GM19467 (cell line): ENCODE measurements at regions not wholly inside any gene's neighbourhood (a gene's known extent, or its start where the extent isn't known, plus 50 kb on each side); places are given as distances from the start of the nearest gene placed in this dataset.
A peak's percentile ranks its signal among the peaks of the same experiment; 100 is the strongest.

Experiments
- ATAC-seq: cut with Tn5 transposase; IDR thresholded peaks from one replicate; pipeline ENCODE4 v1.9.1; 2021; ENCODE audit warnings: mild to moderate bottlenecking, moderate library complexity; ENCODE audit not compliant: unreplicated experiment

DNA sequence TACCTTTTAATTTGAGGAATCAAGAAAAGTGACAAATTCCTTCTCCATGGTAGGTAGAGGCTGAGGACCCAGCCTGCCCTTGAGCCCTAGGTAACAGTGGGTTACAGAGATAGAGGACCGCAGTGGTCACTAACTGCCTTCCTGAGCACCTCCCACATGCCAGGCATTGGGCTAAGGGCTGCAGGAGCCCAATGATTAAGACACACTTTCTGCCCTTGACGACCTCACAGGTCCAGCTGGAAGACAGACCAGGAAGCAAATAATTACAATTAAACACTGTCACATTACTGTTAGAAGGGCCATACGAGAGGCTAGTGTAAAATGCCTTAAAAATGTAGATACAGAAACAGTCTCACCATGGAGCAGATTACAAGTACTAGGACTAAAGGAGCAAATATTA, 156.8 kb upstream of the NFE2L3 start:
- no peak for ATAC-seq

DNA sequence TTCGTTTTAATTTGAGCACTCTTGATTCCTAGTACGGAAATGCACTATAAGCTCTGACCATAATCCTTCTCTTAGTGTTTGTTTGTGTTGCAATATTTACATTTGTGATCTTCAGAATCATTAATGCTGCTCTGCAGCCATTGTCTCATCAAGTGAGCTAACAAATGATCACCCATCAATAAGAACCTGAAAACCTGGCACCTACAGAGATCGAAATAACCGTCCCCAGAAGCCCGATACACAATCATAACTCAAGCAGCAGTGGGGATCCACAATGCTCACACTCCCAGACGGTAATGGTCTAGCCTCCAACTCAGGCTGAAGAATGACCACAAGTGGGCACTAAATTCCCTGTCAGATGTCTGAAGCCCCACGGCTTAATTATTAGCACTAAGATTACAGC, 156.0 kb upstream of the NFE2L3 start:
- ATAC-seq = no peak

DNA sequence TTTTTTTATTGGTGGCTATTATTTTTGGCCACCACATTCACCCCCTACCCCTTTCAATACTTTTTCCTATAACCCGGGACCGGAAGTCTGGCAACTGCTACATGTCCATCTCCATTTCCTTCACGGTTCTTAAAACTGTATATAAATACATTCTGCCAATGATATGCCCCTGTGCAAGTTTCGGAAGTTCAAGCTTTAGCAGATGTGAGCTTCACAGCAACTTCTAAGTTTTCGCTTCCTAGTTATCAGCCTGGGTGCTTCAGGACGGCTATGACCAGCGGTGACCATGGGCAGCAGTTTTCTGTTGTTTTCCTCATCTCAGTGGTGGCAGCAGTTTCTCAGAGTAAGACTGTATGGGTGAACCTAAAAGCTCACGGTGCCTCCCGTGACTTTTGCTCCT, 153.5 kb upstream of the NFE2L3 start:
- no peak for ATAC-seq

DNA sequence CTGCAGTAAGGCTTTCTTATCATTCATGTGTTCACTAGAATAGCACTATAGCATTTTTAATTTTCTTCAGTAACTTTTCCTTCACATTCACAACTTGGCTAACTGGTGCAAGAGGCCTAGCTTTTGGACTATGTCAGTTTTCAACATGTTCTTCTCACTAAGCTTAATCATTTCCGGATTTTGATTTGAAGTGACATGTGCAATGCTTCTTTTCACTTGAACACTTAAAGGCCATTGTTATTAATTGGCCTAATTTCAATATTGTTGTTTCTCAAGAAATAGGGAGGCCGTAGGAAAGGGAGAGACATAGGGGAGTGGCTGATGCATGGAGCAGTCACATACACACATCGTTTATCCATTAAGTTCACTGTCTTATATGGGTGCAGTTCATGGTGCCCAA, 151.2 kb upstream of the NFE2L3 start:
- no peak for ATAC-seq

DNA sequence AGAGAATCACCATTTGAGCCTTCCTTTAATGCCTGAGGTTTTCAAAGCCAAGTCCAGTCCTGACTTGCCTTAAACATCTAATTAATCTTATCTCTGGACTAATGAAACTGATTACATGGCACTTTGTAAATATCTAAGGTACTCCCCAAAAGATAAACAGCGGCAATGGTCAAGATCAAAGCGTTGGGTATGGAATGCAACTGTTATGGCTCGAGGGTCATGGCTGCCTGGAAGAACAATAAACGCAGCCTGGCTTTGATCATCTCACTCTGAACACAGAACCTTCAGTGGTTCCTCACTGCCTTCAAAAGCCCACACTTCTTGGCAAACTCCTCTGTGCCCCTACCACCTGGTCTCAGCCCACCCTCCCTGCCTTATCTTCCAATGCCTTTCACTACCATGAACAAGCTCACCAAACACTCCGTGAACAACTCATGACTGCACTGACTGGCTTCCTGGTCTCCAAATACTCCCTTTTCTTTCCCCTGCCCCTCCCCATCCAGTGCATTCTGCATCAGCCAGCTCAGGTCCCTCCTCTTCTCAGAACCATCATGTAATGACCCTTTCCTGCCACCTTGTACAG, 150.2 kb upstream of the NFE2L3 start:
- no peak for ATAC-seq

DNA sequence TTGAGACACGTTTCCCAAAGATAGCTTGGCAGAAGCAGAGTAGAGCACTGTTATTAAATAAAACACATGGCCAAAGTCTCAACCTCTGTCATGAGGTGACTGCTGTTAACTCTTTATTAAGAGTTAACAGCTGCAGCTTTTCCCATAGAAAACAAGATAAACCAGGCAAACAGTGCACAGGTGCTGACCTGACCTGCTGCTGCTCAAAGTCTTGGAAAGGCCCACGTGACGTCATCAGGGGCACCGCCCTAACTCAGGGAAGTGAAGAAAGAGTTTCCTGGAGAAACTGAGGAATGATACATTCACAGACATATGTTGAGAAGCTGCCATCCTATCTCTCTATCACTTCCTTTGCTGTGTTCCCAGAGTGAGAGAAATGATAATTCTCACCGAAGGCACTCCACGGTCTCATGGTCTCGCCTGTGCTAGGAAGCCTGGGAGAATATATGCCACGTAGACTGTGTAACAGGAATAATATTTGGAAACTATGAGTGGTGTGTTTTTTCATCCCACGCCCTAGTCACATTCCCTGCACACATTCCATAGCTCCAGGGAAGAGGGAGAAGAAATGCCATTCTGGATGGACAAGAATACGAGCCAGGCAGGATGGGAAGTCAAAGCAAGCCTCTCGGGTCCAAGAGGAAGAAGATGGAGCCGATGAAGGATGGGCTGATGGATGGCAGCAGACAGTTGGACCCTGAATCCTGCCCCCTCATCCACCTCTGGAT, 146.2 kb upstream of the NFE2L3 start:
- ATAC-seq = no peak

DNA sequence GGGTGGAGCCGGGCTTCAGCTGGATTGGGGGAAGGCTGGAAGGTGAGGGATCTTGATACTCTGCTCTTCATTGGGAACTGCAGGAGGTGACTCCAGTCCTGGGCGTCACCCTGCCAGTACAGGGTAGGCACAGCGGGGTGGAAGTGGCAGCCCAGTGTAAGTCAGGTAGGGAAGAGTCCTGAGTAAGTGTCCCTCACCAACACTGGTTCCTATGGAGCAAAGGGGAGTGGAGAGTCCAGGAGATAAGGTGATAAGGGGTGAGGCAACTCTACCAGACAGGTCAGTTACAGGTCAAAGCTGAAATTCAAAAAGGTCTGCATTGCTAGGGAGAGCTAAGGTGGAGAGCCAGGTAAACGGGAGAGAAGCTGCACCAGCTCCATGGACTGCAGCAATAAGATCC, 145.6 kb upstream of the NFE2L3 start:
- no peak for ATAC-seq

DNA sequence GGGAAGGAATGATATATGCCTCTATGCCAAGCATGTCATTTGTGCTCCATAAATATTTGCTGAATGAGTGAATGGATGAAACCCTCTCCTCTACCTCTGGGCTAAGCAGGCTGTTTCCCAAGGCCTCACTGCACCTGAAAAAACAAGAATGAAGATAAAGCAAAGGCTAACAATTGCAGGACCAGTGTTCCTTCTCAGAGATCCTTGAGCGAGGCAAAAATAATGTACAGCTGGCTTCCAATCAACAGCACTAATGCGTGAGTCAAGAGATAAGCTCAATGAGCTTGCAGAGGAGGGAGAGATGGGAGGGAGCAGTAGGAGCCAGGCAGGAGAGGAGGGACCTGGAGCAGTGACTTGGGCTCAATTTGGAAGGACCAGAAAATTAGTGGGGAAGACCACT, 144.5 kb upstream of the NFE2L3 start:
- no peak for ATAC-seq

DNA sequence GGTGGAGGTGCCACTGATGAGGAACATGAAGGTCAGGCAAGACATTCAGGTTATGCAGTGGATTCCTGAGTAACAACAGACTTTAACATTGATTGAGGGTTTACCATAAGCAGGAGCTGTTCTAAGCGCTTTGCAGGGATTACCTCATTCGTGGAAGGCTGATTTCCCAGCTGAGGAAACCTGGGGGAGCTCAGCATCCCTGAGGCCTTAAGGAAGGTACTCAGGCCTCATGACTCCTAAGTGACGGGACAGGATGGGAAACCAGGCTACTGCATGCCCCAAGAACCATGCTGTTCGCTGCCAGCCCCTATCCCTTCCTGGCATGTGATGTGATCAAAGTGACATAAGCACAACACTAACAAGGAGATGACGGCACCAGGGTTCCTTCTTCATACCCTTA, 143.6 kb upstream of the NFE2L3 start:
- no peak for ATAC-seq

DNA sequence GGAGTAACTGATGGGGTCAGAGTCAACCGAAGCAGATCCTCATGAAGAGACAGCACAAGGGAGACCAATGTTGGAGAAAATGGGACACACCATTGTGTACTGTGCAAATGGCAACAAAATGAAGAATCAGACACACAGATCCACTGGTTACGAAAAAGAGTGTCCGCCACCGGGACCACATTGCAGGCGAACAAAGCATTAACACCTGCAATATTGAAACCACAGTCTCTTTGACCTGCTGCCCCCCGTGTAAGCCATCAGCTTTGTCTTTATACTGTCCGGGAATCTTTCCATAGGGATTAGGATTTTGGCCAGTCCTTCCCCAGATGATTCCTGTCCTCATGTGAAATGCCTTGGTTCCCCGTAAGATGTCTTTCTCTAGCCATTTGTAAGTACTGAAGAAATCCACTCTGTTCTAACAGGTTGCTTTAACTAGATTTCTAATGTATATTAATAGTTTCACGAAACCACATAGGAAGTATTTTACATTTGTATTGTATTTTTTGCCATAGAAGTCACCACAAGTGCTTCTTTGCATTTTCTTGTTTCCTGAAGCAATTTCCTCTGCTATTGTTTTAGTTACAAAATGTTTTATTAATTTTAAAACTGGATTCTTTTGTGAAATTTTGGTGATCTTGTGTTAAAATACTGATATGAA, 140.8 kb upstream of the NFE2L3 start:
- peak; percentile 60 for ATAC-seq

DNA sequence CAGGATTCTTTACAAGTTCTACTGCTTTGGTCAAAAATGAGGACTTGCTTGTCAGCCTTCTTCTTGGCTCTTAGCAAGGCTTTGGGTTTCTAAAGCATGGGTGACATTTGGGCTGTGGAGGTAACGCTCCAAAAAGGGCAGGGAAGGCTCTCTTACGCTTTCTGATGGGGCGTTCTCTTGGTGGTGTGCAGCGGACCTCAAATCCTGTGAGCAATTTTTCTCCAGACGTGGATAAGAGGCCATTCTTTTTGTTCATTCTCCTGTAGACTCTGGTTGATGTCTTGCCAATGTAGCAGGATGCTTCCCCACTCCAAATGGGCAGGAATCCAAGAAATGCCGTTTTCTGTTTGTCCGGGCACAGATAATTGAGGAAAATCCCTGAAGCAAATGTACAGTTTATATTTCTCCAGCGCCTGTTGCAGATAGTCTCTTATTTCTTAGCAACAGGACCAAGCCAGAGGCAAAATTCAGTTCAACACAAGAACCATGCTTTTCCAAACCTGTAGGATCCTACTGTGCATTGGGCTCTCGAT, 138.4 kb upstream of the NFE2L3 start:
- no peak for ATAC-seq

DNA sequence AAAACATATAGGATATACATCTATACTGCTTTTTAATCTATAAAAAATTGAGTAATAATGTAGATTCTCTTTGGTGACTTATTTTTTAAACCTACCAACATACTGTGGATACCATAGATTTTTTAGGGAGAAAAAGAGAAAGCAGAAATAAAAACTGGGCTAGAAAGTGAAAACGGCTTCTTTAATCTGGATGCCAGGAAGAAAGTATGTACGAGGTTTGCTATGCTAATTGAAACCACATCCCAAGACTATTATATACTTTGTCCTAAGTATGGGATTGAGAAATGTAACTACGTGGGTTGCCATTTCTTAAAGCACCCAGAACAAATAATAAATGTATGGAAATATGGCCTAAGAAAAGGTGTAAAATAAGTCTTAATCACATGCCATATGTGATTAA, 129.0 kb upstream of the NFE2L3 start:
- no peak for ATAC-seq

DNA sequence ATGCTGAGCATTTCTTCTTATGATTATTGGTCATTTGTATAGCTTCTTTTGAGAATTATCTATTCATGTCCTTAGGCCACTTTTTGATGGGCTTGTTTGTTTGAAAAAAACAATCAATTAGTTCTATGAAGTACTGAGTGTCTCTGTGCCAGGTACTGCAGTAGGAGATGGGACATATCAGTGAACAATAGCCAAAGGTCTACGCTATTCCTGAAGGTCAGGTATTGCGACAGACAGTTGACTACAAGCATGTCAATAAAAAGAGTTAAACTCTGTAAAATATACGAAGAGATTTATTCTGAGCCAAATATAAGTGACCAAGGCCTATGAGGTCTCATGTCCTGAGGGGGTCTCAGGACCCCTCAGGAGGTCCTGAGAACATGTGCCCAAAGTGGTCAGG, 122.1 kb upstream of the NFE2L3 start:
- ATAC-seq = no peak

DNA sequence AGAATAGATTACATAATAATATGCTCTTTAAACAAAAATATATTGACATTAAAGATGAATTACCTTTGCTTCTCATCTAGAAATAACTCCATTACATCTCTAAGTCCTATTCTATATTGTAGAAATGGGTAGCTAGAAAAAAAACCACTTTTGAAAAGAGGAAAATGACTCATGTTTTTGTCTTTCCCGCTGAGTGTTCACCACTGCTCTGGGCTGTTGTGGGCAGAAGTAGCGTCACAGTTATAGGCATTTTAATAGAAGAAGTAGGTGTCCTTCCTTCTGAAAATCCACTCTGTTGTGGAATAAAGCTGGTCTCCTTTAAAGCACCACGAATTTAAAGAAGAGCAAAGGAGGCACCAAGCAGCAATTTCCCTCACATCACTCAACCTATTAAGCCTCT, 117.6 kb upstream of the NFE2L3 start:
- ATAC-seq = no peak

DNA sequence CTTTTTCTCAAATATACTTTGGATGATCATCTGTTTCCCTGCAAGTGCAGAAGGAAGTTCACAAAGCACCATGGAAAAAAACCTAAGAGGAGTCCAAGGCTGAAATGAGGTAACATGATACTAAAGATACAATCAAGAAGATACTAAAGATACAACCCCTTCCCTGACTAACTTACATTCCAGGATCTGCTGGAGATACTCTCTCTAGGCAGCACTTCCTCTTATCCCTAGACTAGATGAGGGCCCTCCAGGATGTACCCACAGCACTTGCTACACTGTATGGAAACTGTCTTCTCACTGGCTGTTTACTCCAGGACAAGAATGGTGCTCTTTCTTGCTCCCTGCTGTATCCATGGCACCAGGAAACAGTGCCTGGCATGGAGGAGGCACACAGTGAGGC, 116.4 kb upstream of the NFE2L3 start:
- no peak for ATAC-seq

DNA sequence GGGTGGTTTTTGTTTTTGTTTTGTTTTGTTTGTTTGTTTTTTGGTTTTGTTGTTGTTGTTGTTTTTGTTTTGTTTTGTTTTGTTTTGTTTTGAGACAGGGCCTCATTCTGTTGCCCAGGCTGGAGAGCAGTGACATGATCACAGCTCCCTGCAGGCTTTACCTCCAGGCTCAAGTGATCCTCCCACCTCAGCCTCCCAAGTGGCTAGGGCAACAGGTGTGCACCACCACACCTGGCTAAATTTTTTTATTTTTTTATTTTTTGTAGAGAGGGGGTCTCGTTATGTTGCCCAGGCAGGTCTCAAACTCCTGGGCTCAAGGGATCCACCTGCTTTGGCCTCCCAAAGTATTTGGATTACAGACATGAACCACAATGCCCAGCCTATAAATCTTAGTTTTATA, 115.9 kb upstream of the NFE2L3 start:
- no peak for ATAC-seq

DNA sequence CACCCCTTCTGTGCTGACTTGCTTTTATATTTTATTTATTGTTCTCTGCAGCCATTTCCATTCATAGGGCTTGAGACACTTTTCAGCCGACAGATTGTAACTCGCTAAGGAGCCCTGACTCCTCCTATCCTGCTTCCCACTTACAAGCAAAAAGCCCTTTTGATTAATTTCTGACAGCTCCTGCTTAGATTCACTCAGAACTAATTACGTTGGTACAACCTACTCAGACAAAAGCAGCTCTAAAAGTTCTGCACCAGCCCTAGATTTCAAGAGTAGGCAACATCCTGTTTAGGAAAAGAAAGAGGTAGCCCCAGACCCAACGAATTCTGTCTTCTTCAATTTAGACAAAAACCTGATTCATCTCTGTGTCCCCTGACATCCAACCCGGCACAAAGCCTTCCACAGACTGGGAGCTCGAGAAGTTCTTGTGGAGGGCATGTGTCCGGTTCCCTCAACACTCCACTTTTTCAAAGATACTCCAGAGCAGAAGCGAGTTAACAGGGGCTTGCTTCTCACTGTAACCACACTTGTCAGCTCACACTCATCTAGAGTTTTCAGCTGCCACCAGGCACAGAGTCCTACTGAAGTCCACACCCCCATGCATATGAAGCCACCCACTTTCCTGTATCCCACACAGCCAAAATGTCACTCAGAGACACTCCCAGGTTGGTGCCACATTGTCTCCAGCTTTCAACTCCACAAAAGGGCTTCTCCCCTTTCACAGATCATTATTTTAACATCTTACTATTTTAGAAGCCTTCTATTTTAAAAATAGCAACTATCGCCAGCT, 113.6 kb upstream of the NFE2L3 start:
- ATAC-seq = no peak

DNA sequence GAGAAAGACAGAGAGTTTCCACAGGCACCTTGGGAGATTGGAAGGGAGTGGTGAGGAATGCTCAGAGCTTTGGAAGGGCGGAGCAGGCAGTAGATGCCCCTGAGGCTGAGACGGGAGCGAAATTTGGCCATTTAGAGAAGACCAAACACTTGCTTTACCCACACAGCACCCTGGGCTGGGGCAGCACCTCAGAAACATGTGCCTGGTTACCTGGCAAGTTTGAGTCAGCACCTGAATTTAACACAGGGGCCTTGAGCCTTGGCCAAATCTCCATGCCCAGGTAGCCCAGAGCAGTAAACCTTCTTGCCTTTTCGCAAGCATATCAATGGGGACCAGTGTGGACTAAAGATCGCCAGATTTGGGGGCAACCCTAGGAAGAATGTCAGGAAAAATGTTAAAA, 111.9 kb upstream of the NFE2L3 start:
- no peak for ATAC-seq

DNA sequence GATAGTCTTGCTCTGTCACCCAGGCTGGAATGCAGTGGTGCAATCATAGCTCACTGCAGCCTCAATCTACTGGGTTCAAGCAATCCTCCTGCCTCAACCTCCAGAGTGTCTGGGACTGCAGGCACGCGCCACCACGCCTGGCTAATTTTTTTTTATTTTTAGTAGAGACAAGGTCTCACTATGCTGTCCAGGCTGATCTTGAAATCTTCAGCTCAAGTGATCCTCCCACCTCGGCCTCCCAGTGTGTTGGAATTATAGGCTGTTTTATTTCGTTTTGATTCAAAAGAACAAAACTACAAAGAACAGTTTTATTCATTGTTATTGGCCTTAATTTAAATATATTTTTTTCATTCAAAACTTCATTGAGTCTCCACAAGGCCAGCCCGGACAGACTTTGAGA, 109.8 kb upstream of the NFE2L3 start:
- ATAC-seq = no peak

DNA sequence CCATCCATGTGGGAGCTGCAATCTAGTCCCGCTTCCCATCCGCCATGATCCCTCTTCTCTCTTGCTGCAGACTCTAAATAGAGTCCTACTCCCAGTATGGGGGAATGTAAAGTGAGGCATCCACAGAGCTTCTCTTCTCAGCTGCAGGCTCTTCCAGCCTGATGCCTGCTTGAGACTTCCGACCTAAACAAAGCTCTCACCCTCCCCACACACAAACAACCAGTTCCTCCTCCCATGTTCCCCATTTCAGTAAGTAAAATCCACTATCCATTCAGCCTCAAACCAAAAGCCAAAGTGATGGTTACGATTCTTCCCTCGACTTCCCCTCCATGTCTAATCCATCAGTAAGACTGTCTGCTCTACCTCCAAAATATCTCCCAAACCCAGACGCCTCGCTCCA, 108.2 kb upstream of the NFE2L3 start:
- no peak for ATAC-seq

DNA sequence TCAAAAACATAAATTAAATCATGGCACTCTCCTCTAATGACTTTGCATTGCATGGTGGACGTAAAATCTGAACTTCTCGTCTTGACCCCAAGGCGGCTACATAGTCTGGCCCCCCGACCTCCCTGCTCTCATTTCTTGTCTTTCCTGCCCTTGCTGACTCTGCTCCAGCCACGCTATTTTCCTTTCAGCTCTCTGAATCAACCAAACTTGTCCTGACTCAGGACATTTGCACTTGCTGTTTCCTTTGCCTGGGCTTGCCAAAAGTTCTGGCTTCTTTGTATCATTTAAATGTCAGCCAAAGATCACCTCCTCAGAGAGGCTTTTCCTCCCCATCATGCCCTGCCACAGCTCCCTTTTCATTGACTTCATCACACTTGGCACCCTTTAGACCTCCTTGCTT, 107.7 kb upstream of the NFE2L3 start:
- no peak for ATAC-seq

DNA sequence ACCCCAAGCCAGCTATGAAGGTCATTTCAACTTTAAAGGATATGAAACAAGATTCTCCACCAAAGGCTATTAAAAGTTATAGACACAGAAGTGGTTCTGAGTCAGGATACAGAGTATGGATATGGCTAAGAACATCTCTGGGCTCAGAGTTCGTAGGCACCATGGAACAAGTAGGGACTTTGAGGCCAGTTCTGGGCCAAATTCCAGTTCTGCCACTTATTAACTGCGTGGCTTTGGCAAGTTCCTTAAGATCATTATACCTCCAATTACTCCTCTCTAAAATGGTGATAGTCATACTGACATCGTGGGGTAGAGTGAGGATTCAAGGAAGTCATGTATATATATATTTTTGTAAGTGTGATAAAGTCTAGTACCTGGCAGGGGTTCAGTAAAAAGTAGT, 105.8 kb upstream of the NFE2L3 start:
- ATAC-seq = no peak
